Caco-2 (cell line): ENCODE measurements at regions not wholly inside any gene's neighbourhood (a gene's known extent, or its start where the extent isn't known, plus 50 kb on each side); places are given as distances from the start of the nearest gene placed in this dataset.

Source experiments
- BruUV-seq: library from RNA; stranded (reverse); fragments of 400-500 nt; replicated peaks from 2 replicates; lab custom pipeline; 2021; lab: Mats Ljungman, UMichigan
- CTCF ChIA-PET: fragments of 300-600 bp; sonication (Branson Sonifier 250); formaldehyde crosslinking; loops from one replicate; lab custom pipeline; 2022; ENCODE audit warnings: antibody characterized with exemption; lab: Charles Lee
- POLR2A ChIA-PET: fragments of 300-600 bp; sonication (Branson Sonifier 250); formaldehyde crosslinking; loops from one replicate; lab custom pipeline; 2022; ENCODE audit warnings: antibody characterized with exemption; lab: Charles Lee
- DNase-seq, 2 experiments: peaks; one replicate each; pipeline versions ENCODE4 v3.0.0 to v3.0.0-alpha.2; 2020 to 2022
- H3K27me3 ChIP-seq: replicated peaks from 2 replicates; pipeline ENCODE4 v1.6.0; 2011; ENCODE audit warnings: low read length; ENCODE audit not compliant: control insufficient read depth, insufficient read depth
- H3K36me3 ChIP-seq: 2 replicates; pipeline ENCODE4 v1.5.1; 2011; ENCODE audit warnings: low read length; ENCODE audit not compliant: control insufficient read depth, insufficient read depth
- H3K4me1 ChIP-seq: fragments of 250-450 bp; sonication (Bioruptor Pico); 2 replicates; pipeline ENCODE4 v1.5.1; 2020; ENCODE audit warnings: mild to moderate bottlenecking
- H3K4me3 ChIP-seq: 2 replicates; pipeline ENCODE4 v1.5.1; 2011; ENCODE audit warnings: low read depth, mild to moderate bottlenecking, control low read depth, low read length
- H3K9me3 ChIP-seq: fragments of 250-450 bp; sonication (Bioruptor Pico); 2 replicates; pipeline ENCODE4 v1.5.1; 2020; ENCODE audit warnings: mild to moderate bottlenecking, moderate library complexity
- H3K27ac Mint-ChIP-seq: one replicate; pipeline ENCODE4 v1.8.0; 2022; ENCODE audit warnings: mixed read lengths; ENCODE audit not compliant: unreplicated experiment
- H3K27me3 Mint-ChIP-seq: one replicate; pipeline ENCODE4 v1.8.0; 2022; ENCODE audit warnings: mixed read lengths; ENCODE audit not compliant: insufficient read depth, unreplicated experiment
- H3K36me3 Mint-ChIP-seq: one replicate; pipeline ENCODE4 v1.8.0; 2022; ENCODE audit warnings: mild to moderate bottlenecking, mixed read lengths; ENCODE audit not compliant: insufficient read depth, unreplicated experiment
- H3K4me1 Mint-ChIP-seq: one replicate; pipeline ENCODE4 v1.8.0; 2022; ENCODE audit warnings: low read depth, mixed read lengths; ENCODE audit not compliant: unreplicated experiment
- H3K4me3 Mint-ChIP-seq: one replicate; pipeline ENCODE4 v1.8.0; 2022; ENCODE audit warnings: mild to moderate bottlenecking, moderate library complexity, mixed read lengths; ENCODE audit not compliant: unreplicated experiment
- H3K9me3 Mint-ChIP-seq: one replicate; pipeline ENCODE4 v1.8.0; 2022; ENCODE audit warnings: mixed read lengths; ENCODE audit not compliant: unreplicated experiment
- intact Hi-C: fragments of 100-400 bp; cut with micrococcal nuclease; formaldehyde crosslinking; loops from one replicate; pipeline ENCODE4 v1.10.0; 2022; ENCODE audit not compliant: unreplicated experiment
- TF ChIP-seq, protein P1 (sequence below), 2 experiments: fragments of 200-600 bp in 1 of 2; IDR thresholded peaks; 1 replicate in 1 of 2; 2 replicates in 1 of 2; pipeline versions ENCODE4 v1.5.1 to v1.8.0; 2011 to 2022; ENCODE audit warnings: antibody characterized with exemption in 1 of 2, control low read depth in 1 of 2, inconsistent platforms in 1 of 2, low read depth in 1 of 2, low read length in 1 of 2, mild to moderate bottlenecking in 1 of 2, moderate library complexity in 1 of 2; ENCODE audit not compliant: insufficient read depth in 1 of 2, severe bottlenecking in 1 of 2, unreplicated experiment in 1 of 2

DNA sequence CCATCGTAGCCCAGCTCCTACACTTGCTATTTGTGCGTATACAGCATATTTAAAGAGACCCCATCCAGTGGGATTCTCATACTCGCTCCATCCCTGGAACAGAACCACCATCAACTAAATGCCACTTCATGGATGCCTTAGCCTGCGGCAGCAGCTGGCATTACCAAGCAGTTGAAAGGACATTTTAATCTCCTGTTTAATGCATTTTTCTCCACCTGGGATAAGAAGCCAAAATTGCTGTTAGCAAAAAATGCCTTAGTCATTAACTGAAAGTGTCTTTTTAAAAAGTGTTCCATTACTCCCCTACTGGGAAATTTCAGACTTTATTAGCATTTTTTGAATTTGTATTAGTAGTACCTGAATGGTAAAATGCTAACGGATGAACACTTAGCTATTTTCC, 662.6 kb upstream of the MEF2C start:
- Mint-ChIP-seq H3K4me1 (no peaks in the 10 kb centered on the region), H3K36me3 (no peaks in the 10 kb centered on the region), H3K27ac (no peak overlapping the region), H3K9me3 (no peaks in the 10 kb centered on the region), H3K4me3 (no peak overlapping the region), H3K27me3 (peaks cover 2% of the 10 kb centered on the region)
- no peaks in the 10 kb centered on the region for H3K4me1 ChIP-seq
- CTCF ChIA-PET = no interaction called here
- POLR2A ChIA-PET = no interaction called here
- intact Hi-C loops = no loop called here
- no peaks in the 10 kb centered on the region; the same call in 1 of the 2 replicates for H3K9me3 ChIP-seq
- H3K4me3 ChIP-seq = no peak overlapping the region
- BruUV-seq = no TSS peak
- no peak for DNase-seq
- H3K27me3 ChIP-seq = no peaks in the 10 kb centered on the region
- TF ChIP-seq, protein P1, sequence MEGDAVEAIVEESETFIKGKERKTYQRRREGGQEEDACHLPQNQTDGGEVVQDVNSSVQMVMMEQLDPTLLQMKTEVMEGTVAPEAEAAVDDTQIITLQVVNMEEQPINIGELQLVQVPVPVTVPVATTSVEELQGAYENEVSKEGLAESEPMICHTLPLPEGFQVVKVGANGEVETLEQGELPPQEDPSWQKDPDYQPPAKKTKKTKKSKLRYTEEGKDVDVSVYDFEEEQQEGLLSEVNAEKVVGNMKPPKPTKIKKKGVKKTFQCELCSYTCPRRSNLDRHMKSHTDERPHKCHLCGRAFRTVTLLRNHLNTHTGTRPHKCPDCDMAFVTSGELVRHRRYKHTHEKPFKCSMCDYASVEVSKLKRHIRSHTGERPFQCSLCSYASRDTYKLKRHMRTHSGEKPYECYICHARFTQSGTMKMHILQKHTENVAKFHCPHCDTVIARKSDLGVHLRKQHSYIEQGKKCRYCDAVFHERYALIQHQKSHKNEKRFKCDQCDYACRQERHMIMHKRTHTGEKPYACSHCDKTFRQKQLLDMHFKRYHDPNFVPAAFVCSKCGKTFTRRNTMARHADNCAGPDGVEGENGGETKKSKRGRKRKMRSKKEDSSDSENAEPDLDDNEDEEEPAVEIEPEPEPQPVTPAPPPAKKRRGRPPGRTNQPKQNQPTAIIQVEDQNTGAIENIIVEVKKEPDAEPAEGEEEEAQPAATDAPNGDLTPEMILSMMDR (IDR thresholded peaks at IDR 0.05; ENCODE audit: insufficient read depth in 1 of 2, low read depth in 1 of 2, low read length in 1 of 2, severe bottlenecking in 1 of 2, unreplicated experiment in 1 of 2) = no peak
- H3K36me3 ChIP-seq = no peaks in the 10 kb centered on the region

DNA sequence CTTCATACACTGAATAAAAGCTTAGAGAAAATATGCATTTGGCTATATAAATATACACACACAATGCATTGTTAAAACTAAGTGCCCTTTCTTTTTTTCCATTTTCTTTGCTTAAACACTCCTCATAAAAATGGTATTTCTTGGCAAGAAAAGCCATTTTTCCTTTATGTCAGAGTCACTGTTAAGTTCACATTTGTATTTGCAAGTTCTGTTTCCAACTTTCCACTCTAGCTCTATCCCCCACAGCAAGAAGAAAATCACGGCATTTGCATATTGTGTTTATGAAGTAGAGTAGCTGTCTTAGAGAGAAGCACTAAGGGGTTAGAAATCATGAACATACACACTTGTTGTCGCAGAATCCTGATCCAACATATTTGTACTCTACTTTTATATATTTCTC, 662.1 kb upstream of the MEF2C start:
- Histone ChIP-seq H3K9me3 (no peaks in the 10 kb centered on the region), H3K27me3 (no peaks in the 10 kb centered on the region), H3K36me3 (no peaks in the 10 kb centered on the region), H3K4me1 (no peaks in the 10 kb centered on the region), H3K4me3 (no peak overlapping the region)
- DNase-seq = no peak
- Mint-ChIP-seq H3K9me3 (no peaks in the 10 kb centered on the region), H3K27ac (no peak overlapping the region), H3K4me3 (no peak overlapping the region), H3K36me3 (no peaks in the 10 kb centered on the region), H3K27me3 (peaks cover 2% of the 10 kb centered on the region), H3K4me1 (no peaks in the 10 kb centered on the region)
- TF ChIP-seq, protein P1 (IDR thresholded peaks at IDR 0.05; ENCODE audit: insufficient read depth in 1 of 2, low read depth in 1 of 2, low read length in 1 of 2, severe bottlenecking in 1 of 2, unreplicated experiment in 1 of 2) = no peak
- ChIA-PET CTCF (no interaction called here), POLR2A (no interaction called here)
- no TSS peak for BruUV-seq
- intact Hi-C loops = no loop called here

DNA sequence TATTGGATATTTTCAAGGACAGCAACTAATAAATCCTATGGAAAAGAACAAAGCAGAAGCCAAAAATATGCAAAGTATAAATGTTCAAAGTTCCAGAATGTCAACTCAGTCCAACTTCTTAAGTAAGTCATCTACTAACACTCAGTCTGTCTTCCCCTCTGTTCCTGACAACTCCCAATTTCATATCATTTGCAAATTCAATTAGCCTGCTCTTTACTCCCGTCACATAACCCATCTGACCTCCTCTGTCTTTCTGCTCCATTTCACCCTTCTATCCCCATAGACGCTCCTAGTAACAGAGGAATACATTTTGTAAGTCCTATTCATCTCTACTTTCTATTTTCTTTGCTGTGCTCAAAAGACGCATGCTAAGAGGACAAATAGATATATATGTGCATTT, 659.8 kb upstream of the MEF2C start:
- Mint-ChIP-seq H3K4me1 (no peaks in the 10 kb centered on the region), H3K9me3 (no peaks in the 10 kb centered on the region), H3K36me3 (no peaks in the 10 kb centered on the region), H3K4me3 (no peak overlapping the region), H3K27ac (no peak overlapping the region), H3K27me3 (peaks cover 2% of the 10 kb centered on the region)
- Histone ChIP-seq H3K27me3 (no peaks in the 10 kb centered on the region), H3K4me1 (no peaks in the 10 kb centered on the region), H3K36me3 (no peaks in the 10 kb centered on the region), H3K4me3 (no peak overlapping the region), H3K9me3 (no peaks in the 10 kb centered on the region)
- intact Hi-C loops = no loop called here
- TF ChIP-seq, protein P1 (IDR thresholded peaks at IDR 0.05; ENCODE audit: insufficient read depth in 1 of 2, low read depth in 1 of 2, low read length in 1 of 2, severe bottlenecking in 1 of 2, unreplicated experiment in 1 of 2) = no peak
- CTCF ChIA-PET = no interaction called here
- BruUV-seq = no TSS peak
- POLR2A ChIA-PET = no interaction called here
- DNase-seq = no peak
